OCI-LY1 (cell line): ENCODE measurements at regions not wholly inside any gene's neighbourhood (a gene's known extent, or its start where the extent isn't known, plus 50 kb on each side); places are given as distances from the start of the nearest gene placed in this dataset.

Experiments used
- CTCF ChIP-seq: fragments of 200-600 bp; sonication (generic), shearing (Covaris generic); IDR thresholded peaks from 2 replicates; pipeline ENCODE4 v1.5.1; 2017; ENCODE audit warnings: mild to moderate bottlenecking, antibody characterized with exemption, low read length, moderate library complexity, mixed read lengths
- EZH2 ChIP-seq: fragments of 200-600 bp; sonication (generic), shearing (Covaris generic); IDR thresholded peaks from 2 replicates; pipeline ENCODE4 v1.8.0; 2017; ENCODE audit warnings: borderline replicate concordance, mixed run types, mild to moderate bottlenecking, antibody characterized with exemption, low read length, moderate library complexity, mixed read lengths

GRCh38 chr13:68025604-68026003, 795.5 kb upstream of the PCDH9 start:
- TF ChIP-seq CTCF (no peak), EZH2 (no peak)
